ENCODE measurements at regions not wholly inside any gene's neighbourhood (a gene's known extent, or its start where the extent isn't known, plus 50 kb on each side); places are given as distances from the start of the nearest gene placed in this dataset.
A peak's percentile ranks its signal among the peaks of the same experiment; 100 is the strongest.
"Not testable (repeated sequence)": the region's sequence is repeated elsewhere in the genome, so short reads cannot be mapped to it uniquely, and the experiment has no call there.

DNA sequence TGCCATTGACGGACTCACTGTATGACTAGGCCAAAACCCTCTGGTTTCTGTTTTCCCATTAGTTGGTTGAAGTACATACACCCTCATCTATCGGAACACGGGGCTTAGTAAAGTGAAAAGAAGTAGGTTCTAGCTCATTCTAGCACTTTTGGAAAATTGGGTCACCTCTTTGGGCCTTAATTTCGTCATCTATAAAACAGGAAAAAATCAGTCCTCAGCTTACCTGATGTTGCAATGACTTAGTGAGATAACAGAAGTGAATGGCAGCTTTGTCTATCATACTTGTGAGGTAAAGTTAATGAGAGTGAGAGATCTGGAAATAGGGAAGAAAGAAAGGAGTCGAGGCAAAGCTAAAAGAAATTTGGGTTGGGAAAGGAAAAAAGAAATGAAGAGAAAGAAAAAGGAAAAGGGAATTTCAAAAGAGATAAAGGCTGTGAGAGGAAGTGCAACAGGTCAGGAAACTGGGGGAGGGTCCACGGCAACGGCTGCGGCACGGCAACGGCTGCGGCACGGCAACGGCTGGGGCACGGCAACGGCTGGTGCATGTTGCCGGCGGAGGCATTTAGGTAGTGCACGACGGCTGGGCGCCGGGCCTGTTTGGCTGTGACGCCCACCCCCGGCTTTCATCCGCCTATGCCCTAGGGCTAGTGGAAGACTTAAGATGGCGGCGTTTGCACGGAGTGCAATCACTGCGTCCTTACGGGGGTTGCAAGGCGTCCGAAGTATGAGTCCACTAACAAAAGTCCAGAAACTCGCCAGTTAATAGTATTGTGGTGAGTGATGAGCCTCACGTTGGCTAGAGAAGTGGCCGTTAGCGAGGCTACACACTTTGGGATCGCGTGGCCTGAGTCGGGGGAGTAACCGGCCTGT is 91.4 kb upstream of the XIST start:
- H3K4ac ChIP-seq (ENCODE audit: low read depth, low read length), result peak overlapping the region; percentile 88
- peak overlapping the region; percentile 69 for H4K8ac ChIP-seq (ENCODE audit: low read depth, low read length)
- H3K4me2 ChIP-seq (ENCODE audit: low read length), result peak overlapping the region; percentile 57
- peaks cover 0 to 4% of the 10 kb centered on the region in 2 experiments for H3K4me1 ChIP-seq (ENCODE audit: control insufficient read depth in 1 of 2, insufficient read depth in 2 of 2, low read length in 2 of 2)
- peak overlapping the region; percentile 58 for H2BK120ac ChIP-seq (ENCODE audit: insufficient read depth, low read length, poor library complexity)
- peak overlapping the region; percentile 95 for H3K27ac ChIP-seq (ENCODE audit: low read depth, low read length)
- DNase-seq, result peak; percentile 77 to 94
- peak overlapping the region; percentile 87 for H3K4me3 ChIP-seq (ENCODE audit: low read depth, low read length)
- peaks cover 3% of the 10 kb centered on the region for H3K79me1 ChIP-seq (ENCODE audit: low read length)
- H4K12ac ChIP-seq (ENCODE audit: low read depth, low read length), result peak overlapping the region; percentile 62
- peak overlapping the region; percentile 99 for H3K9ac ChIP-seq (ENCODE audit: low read length)
- H3K18ac ChIP-seq (ENCODE audit: low read length), result no peak overlapping the region
- peaks cover 0 to 3% of the 10 kb centered on the region in 2 experiments for H3K36me3 ChIP-seq (ENCODE audit: control insufficient read depth in 1 of 2, insufficient read depth in 2 of 2, low read length in 2 of 2)
- H2AFZ ChIP-seq (ENCODE audit: insufficient read depth, low read length, poor library complexity), result no peak overlapping the region
- H3K14ac ChIP-seq (ENCODE audit: low read length), result peak overlapping the region; percentile 80
- no peak overlapping the region for H2AK5ac ChIP-seq (ENCODE audit: low read length)
- no peaks in the 10 kb centered on the region for H3K9me3 ChIP-seq (ENCODE audit: insufficient read depth, low read depth, low read length)
- peak overlapping the region; percentile 84 for H4K91ac ChIP-seq (ENCODE audit: low read depth, low read length)
- H2BK12ac ChIP-seq (ENCODE audit: low read length), result no peak overlapping the region
- no peaks in the 10 kb centered on the region for H3K27me3 ChIP-seq (ENCODE audit: insufficient read depth, low read length)
- H3K23ac ChIP-seq (ENCODE audit: low read length), result no peak overlapping the region
- no peaks in the 10 kb centered on the region for H3K79me2 ChIP-seq (ENCODE audit: control insufficient read depth, insufficient read depth, low read length, poor library complexity)
- H2BK5ac ChIP-seq (ENCODE audit: low read depth, low read length, poor library complexity), result no peak overlapping the region
- WGBS (ENCODE audit: extremely low coverage, insufficient coverage, insufficient read length), result 100% methylated on average over 1 of the region's 39 CpGs

DNA sequence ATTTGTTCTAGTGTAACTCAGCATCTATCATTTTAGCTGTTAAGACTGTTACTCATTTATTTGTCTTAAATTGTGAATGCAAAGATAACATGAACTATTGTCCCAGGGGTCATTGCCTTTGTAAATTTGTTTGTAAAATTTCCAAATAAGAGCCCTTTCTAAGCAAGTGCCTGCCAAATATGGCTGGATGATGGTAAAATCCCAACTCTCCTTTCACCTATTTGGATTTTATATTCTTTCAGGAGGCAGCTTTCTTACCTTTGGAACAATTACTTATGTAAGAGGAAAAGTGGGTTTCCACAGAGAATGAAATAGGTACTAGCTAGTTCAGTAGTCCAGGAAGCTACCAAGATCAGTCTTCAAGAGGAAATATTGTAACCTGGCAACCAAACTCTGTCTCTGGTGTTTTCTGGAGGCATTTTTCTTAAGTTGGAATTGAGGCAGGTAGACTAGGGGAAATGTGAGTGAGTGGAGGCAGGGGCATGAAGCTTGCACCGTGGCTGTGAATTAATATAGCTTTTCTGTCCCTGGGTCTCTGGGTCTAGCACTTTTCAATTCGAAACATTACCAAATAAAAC is 88.5 kb upstream of the XIST start:
- Histone ChIP-seq H3K36me3 (ENCODE audit: control insufficient read depth in 1 of 2, insufficient read depth in 2 of 2, low read length in 2 of 2) (no peaks in the 10 kb centered on the region), H3K79me1 (ENCODE audit: low read length) (peaks cover 3% of the 10 kb centered on the region), H2AFZ (ENCODE audit: insufficient read depth, low read length, poor library complexity) (no peak overlapping the region), H4K91ac (ENCODE audit: low read depth, low read length) (no peak overlapping the region), H4K8ac (ENCODE audit: low read depth, low read length) (no peak overlapping the region), H2AK5ac (ENCODE audit: low read length) (no peak overlapping the region), H3K18ac (ENCODE audit: low read length) (no peak overlapping the region), H3K4me3 (ENCODE audit: low read depth, low read length) (no peak overlapping the region), H2BK120ac (ENCODE audit: insufficient read depth, low read length, poor library complexity) (no peak overlapping the region), H3K27me3 (ENCODE audit: insufficient read depth, low read length) (no peaks in the 10 kb centered on the region), H3K4me1 (ENCODE audit: control insufficient read depth in 1 of 2, insufficient read depth in 2 of 2, low read length in 2 of 2) (peaks cover 0 to 4% of the 10 kb centered on the region in 2 experiments), H3K9me3 (ENCODE audit: insufficient read depth, low read depth, low read length) (no peaks in the 10 kb centered on the region), H3K79me2 (ENCODE audit: control insufficient read depth, insufficient read depth, low read length, poor library complexity) (no peaks in the 10 kb centered on the region), H3K14ac (ENCODE audit: low read length) (no peak overlapping the region), H3K4me2 (ENCODE audit: low read length) (no peak overlapping the region), H3K4ac (ENCODE audit: low read depth, low read length) (no peak overlapping the region), H3K27ac (ENCODE audit: low read depth, low read length) (no peak overlapping the region), H2BK5ac (ENCODE audit: low read depth, low read length, poor library complexity) (no peak overlapping the region), H3K9ac (ENCODE audit: low read length) (no peak overlapping the region), H3K23ac (ENCODE audit: low read length) (no peak overlapping the region), H2BK12ac (ENCODE audit: low read length) (no peak overlapping the region), H4K12ac (ENCODE audit: low read depth, low read length) (no peak overlapping the region)
- peak in 1 of 2 donors; percentile 14 for DNase-seq
- no CpG with 5 or more reads among the region's 2 CpGs for WGBS (ENCODE audit: extremely low coverage, insufficient coverage, insufficient read length)

DNA sequence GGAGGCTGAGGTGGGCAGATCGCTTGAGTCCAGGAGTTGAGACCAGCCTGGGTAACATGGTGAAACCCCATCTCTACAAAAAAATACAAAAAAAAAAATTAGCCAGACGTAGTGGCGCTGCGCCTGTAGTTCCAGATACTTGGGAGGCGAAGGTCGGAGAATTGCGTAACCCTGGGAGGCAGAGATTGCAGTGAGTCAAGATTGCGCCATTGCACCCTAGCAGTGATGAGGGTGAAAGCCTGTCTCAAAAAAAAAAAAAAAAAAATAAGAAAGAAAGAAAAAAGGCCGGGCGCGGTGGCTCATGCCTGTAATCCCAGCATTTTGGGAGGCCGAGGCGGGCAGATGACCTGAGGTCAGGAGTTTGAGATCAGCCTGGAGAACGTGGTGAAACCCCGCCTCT is 85.3 kb upstream of the XIST start:
- not testable (repeated sequence) for H3K4me2 ChIP-seq (ENCODE audit: low read length); H3K79me1 ChIP-seq (ENCODE audit: low read length); H3K4me1 ChIP-seq (ENCODE audit: control insufficient read depth in 1 of 2, insufficient read depth in 2 of 2, low read length in 2 of 2); H3K4ac ChIP-seq (ENCODE audit: low read depth, low read length); H3K9me3 ChIP-seq (ENCODE audit: insufficient read depth, low read depth, low read length); H3K23ac ChIP-seq (ENCODE audit: low read length); H4K8ac ChIP-seq (ENCODE audit: low read depth, low read length); H3K27me3 ChIP-seq (ENCODE audit: insufficient read depth, low read length); H3K14ac ChIP-seq (ENCODE audit: low read length); H3K79me2 ChIP-seq (ENCODE audit: control insufficient read depth, insufficient read depth, low read length, poor library complexity); H3K27ac ChIP-seq (ENCODE audit: low read depth, low read length); H4K91ac ChIP-seq (ENCODE audit: low read depth, low read length); H2AK5ac ChIP-seq (ENCODE audit: low read length); H3K9ac ChIP-seq (ENCODE audit: low read length); H3K18ac ChIP-seq (ENCODE audit: low read length); H2AFZ ChIP-seq (ENCODE audit: insufficient read depth, low read length, poor library complexity); H4K12ac ChIP-seq (ENCODE audit: low read depth, low read length); H2BK5ac ChIP-seq (ENCODE audit: low read depth, low read length, poor library complexity); H2BK120ac ChIP-seq (ENCODE audit: insufficient read depth, low read length, poor library complexity); H2BK12ac ChIP-seq (ENCODE audit: low read length); H3K4me3 ChIP-seq (ENCODE audit: low read depth, low read length); H3K36me3 ChIP-seq (ENCODE audit: control insufficient read depth in 1 of 2, insufficient read depth in 2 of 2, low read length in 2 of 2)
- no CpG with 5 or more reads among the region's 15 CpGs for whole genome bisulfite sequencing (ENCODE audit: extremely low coverage, insufficient coverage, insufficient read length)
- peak; percentile 68 to 91 for DNase-seq

DNA sequence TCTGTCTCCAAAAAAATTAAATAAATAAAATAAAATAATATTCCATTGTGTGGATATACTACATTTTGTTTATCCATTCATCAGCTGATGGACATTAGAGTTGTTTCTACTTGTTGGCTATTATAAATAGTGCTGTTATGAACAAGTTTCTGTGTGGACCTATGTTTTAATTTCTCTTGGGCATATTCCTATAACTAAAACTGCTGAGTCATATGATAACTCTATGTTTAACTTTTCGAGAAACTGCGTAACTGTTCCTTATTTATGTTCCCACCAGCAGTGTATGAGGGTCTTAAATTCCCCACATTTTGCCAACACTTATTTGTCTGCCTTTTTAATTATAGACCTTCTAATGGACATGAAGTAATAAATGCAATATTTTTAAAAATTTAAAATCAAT is 80.0 kb upstream of the XIST start:
- Histone ChIP-seq H2BK5ac (ENCODE audit: low read depth, low read length, poor library complexity) (no peak overlapping the region), H3K9ac (ENCODE audit: low read length) (no peak overlapping the region), H3K36me3 (ENCODE audit: control insufficient read depth in 1 of 2, insufficient read depth in 2 of 2, low read length in 2 of 2) (no peaks in the 10 kb centered on the region), H3K9me3 (ENCODE audit: insufficient read depth, low read depth, low read length) (no peaks in the 10 kb centered on the region), H3K4me2 (ENCODE audit: low read length) (no peak overlapping the region), H3K27ac (ENCODE audit: low read depth, low read length) (no peak overlapping the region), H3K4me1 (ENCODE audit: control insufficient read depth in 1 of 2, insufficient read depth in 2 of 2, low read length in 2 of 2) (no peaks in the 10 kb centered on the region), H2AK5ac (ENCODE audit: low read length) (no peak overlapping the region), H2BK120ac (ENCODE audit: insufficient read depth, low read length, poor library complexity) (no peak overlapping the region), H4K8ac (ENCODE audit: low read depth, low read length) (no peak overlapping the region), H3K23ac (ENCODE audit: low read length) (no peak overlapping the region), H3K79me2 (ENCODE audit: control insufficient read depth, insufficient read depth, low read length, poor library complexity) (no peaks in the 10 kb centered on the region), H2AFZ (ENCODE audit: insufficient read depth, low read length, poor library complexity) (no peak overlapping the region), H3K4ac (ENCODE audit: low read depth, low read length) (no peak overlapping the region), H3K79me1 (ENCODE audit: low read length) (no peaks in the 10 kb centered on the region), H4K12ac (ENCODE audit: low read depth, low read length) (no peak overlapping the region), H2BK12ac (ENCODE audit: low read length) (no peak overlapping the region), H3K27me3 (ENCODE audit: insufficient read depth, low read length) (no peaks in the 10 kb centered on the region), H3K14ac (ENCODE audit: low read length) (no peak overlapping the region), H3K18ac (ENCODE audit: low read length) (no peak overlapping the region), H4K91ac (ENCODE audit: low read depth, low read length) (no peak overlapping the region), H3K4me3 (ENCODE audit: low read depth, low read length) (no peak overlapping the region)
- no peak for DNase-seq
- no CpG with 5 or more reads among the region's 2 CpGs for WGBS (ENCODE audit: extremely low coverage, insufficient coverage, insufficient read length)

All from trophoblast cell (in vitro differentiated cells and primary cell).